ENCODE measurements at regions not wholly inside any gene's neighbourhood (a gene's known extent, or its start where the extent isn't known, plus 50 kb on each side); places are given as distances from the start of the nearest gene placed in this dataset.
A peak's percentile ranks its signal among the peaks of the same experiment; 100 is the strongest.

DNA sequence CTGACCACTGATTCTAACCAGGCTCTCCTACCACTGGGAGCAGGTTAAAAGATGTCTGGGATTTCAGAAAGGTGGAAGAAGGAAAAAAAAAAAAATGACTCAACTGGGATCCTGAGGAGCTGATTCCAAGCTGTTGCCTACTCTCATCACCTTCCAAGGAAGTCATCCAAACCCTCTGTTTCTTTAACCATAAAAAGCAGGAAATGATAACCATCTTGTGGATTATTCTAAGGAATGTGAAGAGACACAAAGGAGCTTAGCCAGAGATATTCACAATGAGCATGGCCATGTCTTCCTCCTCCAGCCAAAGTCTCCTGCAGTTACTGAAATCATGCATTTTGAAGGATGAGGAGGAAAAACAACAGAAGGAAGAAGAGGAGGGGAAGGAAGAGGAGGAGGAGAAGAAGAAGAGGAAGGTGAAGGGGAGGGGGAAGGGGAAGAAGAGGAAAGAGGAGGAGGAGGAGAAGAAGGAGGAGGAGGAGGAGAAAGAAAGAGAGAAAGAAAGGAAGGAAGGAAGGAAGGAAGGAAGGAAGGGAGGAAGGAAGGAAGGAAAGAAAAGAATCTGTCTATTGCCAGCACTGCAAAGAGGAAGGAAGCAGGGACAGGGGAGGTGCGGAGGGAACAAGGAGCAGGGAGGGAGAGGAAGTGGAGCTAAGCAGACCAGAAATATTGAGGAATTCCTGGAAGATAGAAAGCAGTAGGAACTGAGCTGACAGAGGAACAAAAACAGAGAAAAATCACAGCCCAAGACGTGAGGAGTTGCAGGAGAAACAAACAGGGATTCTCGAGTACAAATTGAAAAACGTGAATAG, 229.2 kb downstream of the UACA start:
- no peak overlapping the region for H2BK12ac ChIP-seq (ENCODE audit: low read depth, low read length)
- H3K23ac ChIP-seq (ENCODE audit: insufficient read length) = no peak overlapping the region
- ChIA-PET CTCF (ENCODE audit: partially characterized antibody) (interaction anchor here (0.5 to 1.4 kb wide), 8 partner anchors 10 to 1382 kb away, joined by 3 to 4 read pairs (median 3); no protein-coding TSS in a partner anchor), POLR2A (ENCODE audit: partially characterized antibody) (interaction anchor here (1.2 kb wide), 1 partner anchor 11 kb away, joined by 4 read pairs; no protein-coding TSS in a partner anchor)
- FAIRE-seq (no peak), DNase-seq (ENCODE audit: low read depth in 1 of 2, low spot score in 2 of 2) (peak in 1 of 2 experiments; percentile 7)
- no peak overlapping the region for H3K18ac ChIP-seq (ENCODE audit: extremely low read depth, low read length)
- H2BK120ac ChIP-seq (replicated peaks; ENCODE audit: low read depth, low read length) = no peak overlapping the region
- H3K23me2 ChIP-seq (ENCODE audit: low read depth, low read length) = peaks cover 5% of the 10 kb centered on the region; the same call in 1 of the 2 replicates
- H4K20me1 ChIP-seq (replicated peaks in 1 of 2; ENCODE audit: control insufficient read depth in 1 of 2, insufficient read depth in 2 of 2, low read length in 2 of 2) = peaks cover 0 to 3% of the 10 kb centered on the region in 2 experiments
- no peak overlapping the region for H3K4me3 ChIP-seq (ENCODE audit: extremely low read depth in 1 of 4, insufficient read depth in 2 of 4, low read depth in 3 of 4, low read length in 4 of 4)
- no peak overlapping the region for H4K91ac ChIP-seq (replicated peaks; ENCODE audit: insufficient read length, low read length)
- no peak overlapping the region for H3K14ac ChIP-seq (ENCODE audit: insufficient read length)
- no peaks in the 10 kb centered on the region for H3K9me3 ChIP-seq (ENCODE audit: insufficient read depth in 2 of 2, low read depth in 1 of 2, low read length in 1 of 2)
- no peak overlapping the region for H3K56ac ChIP-seq (replicated peaks; ENCODE audit: insufficient read length, low read depth, low read length)
- H4K5ac ChIP-seq (ENCODE audit: insufficient read length, low read depth, low read length) = no peak overlapping the region
- H3K9ac ChIP-seq (replicated peaks in 1 of 4; ENCODE audit: extremely low read depth in 1 of 4, low read depth in 3 of 4, low read length in 3 of 4) = no peak overlapping the region
- no peak overlapping the region for H2BK20ac ChIP-seq (ENCODE audit: low read length)
- no peaks in the 10 kb centered on the region for H3K79me2 ChIP-seq (ENCODE audit: control insufficient read depth in 1 of 2, insufficient read depth in 2 of 2, low read length in 2 of 2)
- no peak overlapping the region for H2BK5ac ChIP-seq (ENCODE audit: low read depth, low read length)
- WGBS, 2 experiments (ENCODE audit: extremely low coverage in 1 of 2, insufficient coverage in 1 of 2, insufficient read length in 1 of 2, insufficient replicate concordance in 2 of 2, low coverage in 1 of 2, low lambda C conversion rate in 2 of 2, missing lambda C conversion rate in 1 of 2) = 89% methylated on average over 4 of the region's 4 CpGs; no CpG with 5 or more reads in 1 of the 2 experiments
- no peak overlapping the region for H3K27ac ChIP-seq (ENCODE audit: low read depth, low read length)
- H2BK15ac ChIP-seq (ENCODE audit: low read length) = no peak overlapping the region
- no peak overlapping the region for H2AK5ac ChIP-seq (ENCODE audit: low read depth, low read length)
- no peak overlapping the region for H3K4ac ChIP-seq (replicated peaks; ENCODE audit: insufficient read length, low read depth, low read length)
- H3K4me2 ChIP-seq (ENCODE audit: insufficient read depth in 1 of 2, low read depth in 2 of 2, low read length in 2 of 2) = no peak overlapping the region
- no peak overlapping the region for H4K8ac ChIP-seq (ENCODE audit: extremely low read depth, insufficient read depth, low read length)
- peaks cover 0 to 4% (median 0%) of the 10 kb centered on the region in 4 experiments; a peak in 2 of 7 replicates for H3K4me1 ChIP-seq (replicated peaks in 1 of 4; ENCODE audit: control insufficient read depth in 3 of 4, insufficient read depth in 4 of 4, low read length in 3 of 4)
- no peaks in the 10 kb centered on the region for H3K79me1 ChIP-seq (ENCODE audit: low read depth, low read length)
- no peak overlapping the region for H2AFZ ChIP-seq (ENCODE audit: low read length)
- H3K27me3 ChIP-seq (replicated peaks in 1 of 4; ENCODE audit: control insufficient read depth in 3 of 4, extremely low read depth in 1 of 4, insufficient read depth in 3 of 4, low read length in 3 of 4) = no peaks in the 10 kb centered on the region
- no peaks in the 10 kb centered on the region for H3K36me3 ChIP-seq (ENCODE audit: control insufficient read depth in 2 of 4, insufficient read depth in 4 of 4, low read length in 3 of 4)
- no peak for TF ChIP-seq RFX5 (IDR thresholded peaks at IDR 0.05; ENCODE audit: borderline replicate concordance, low read depth, low read length)
- no peak for TF ChIP-seq TCF12 (IDR thresholded peaks at IDR 0.05; ENCODE audit: low read depth, low read length)
- TF ChIP-seq ATF3 (IDR thresholded peaks at IDR 0.05; ENCODE audit: insufficient read depth, low read depth, low read length) = no peak
- TF ChIP-seq KDM5A (IDR thresholded peaks at IDR 0.05; ENCODE audit: low read length) = no peak
- TF ChIP-seq CBX5 (IDR thresholded peaks at IDR 0.05; ENCODE audit: low read depth, low read length) = no peak

Data from H1 (cell line).